ENCODE measurements at regions not wholly inside any gene's neighbourhood (a gene's known extent, or its start where the extent isn't known, plus 50 kb on each side); places are given as distances from the start of the nearest gene placed in this dataset.

DNA sequence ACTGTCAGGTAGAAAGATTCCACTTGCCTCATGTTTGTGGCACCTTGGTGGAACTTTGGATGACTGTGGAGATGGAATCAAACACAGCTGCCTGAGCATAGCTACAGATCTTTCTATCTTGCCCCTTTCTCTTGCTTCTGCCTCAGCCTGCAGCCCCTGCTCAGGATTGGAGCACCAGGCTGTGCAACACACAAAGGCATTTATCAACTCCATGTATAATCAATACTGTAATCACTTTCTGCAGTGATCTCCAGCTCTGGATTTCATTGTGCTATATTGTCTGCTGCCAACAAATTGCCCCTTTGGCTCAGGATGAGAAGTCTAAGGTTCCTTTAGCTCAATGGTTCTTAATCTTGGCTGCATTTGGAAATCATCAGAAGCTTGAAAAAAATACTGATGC, 86.3 kb upstream of the PRPS1 start:
- TF ChIP-seq CTCF (conservative IDR thresholded peaks at IDR 0.05; ENCODE audit: low read depth, low read length) = no peak
- DNase-seq (ENCODE audit: low read depth) = no peak

GRCh38 chrX:107542500-107542899, 85.8 kb upstream of the PRPS1 start:
- TF ChIP-seq CTCF (conservative IDR thresholded peaks at IDR 0.05; ENCODE audit: low read depth, low read length) = peak; percentile 34
- no peak overlapping the region for H3K4me3 ChIP-seq (ENCODE audit: low read depth, low read length)
- DNase-seq (ENCODE audit: low read depth) = no peak

More for the DNA sequence above, 86.3 kb upstream of the PRPS1 start:
- H3K4me3 ChIP-seq (ENCODE audit: low read depth, low read length) = no peak overlapping the region

DNA sequence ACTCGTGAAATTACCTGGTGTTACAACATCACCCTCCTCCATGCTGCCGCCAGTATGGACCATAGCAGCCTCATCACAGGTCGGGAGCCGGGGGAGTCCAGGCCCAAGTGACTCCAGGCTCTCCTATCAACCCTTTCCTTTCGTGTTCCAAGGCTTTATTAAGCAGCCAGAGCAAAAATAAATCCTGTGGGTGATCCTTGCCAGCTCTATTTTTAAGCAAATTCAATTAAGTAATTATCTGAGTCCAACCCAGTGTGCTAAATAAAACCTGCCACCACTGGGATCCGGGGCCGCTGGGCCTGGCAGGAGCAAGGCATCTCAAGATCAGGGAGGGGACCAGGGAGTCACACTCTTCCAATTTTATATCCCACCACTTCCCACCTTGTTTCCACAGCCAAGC, 80.7 kb upstream of the PRPS1 start:
- TF ChIP-seq CTCF (conservative IDR thresholded peaks at IDR 0.05; ENCODE audit: low read depth, low read length) = no peak
- no peak overlapping the region for H3K4me3 ChIP-seq (ENCODE audit: low read depth, low read length)
- no peak for DNase-seq (ENCODE audit: low read depth)

DNA sequence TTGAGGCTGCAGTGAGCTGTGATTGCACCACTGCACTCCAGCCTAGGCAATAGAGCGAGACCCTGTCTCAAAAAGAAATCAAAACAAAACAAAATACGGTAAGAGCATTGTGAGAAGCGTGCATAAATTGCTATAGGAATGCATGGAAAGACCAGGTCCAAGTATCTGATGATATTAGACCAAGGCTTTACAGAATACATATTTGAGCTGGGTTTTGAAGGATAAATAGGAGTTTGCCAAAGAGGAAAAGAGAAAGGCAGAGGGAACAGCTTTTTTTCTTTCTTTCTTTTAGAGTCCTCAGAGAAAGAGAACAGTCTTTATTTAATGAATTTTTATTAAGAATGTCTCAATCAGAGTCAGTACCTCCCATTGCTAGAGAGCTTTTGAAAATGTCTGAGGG, 79.5 kb upstream of the PRPS1 start:
- TF ChIP-seq CTCF (conservative IDR thresholded peaks at IDR 0.05; ENCODE audit: low read depth, low read length) = no peak
- H3K4me3 ChIP-seq (ENCODE audit: low read depth, low read length) = no peak overlapping the region
- DNase-seq (ENCODE audit: low read depth) = no peak

DNA sequence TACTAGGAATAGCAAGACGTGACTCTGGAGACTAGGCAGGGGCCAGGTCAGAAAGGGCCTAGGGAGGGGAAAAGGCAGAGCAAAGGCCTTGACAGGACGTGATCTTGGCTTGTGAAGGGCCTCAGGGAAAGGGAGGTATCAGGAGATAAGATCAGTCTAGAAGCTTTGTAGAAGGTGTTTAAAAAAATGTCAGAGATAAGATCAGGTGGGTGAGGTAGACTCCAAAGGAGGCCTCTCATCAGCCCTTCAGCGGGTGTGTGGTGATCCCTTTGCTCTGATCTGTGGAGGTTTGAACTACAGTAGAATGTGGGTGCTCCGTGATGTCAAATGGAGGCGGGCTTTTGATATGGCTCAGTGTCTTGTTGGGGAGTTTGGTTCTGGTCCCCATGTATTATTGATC, 78.8 kb upstream of the PRPS1 start:
- no peak for TF ChIP-seq CTCF (conservative IDR thresholded peaks at IDR 0.05; ENCODE audit: low read depth, low read length)
- DNase-seq (ENCODE audit: low read depth) = no peak
- H3K4me3 ChIP-seq (ENCODE audit: low read depth, low read length) = no peak overlapping the region

GRCh38 chrX:107551546-107551945, 76.8 kb upstream of the PRPS1 start:
- H3K4me3 ChIP-seq (ENCODE audit: low read depth, low read length) = no peak overlapping the region
- no peak for DNase-seq (ENCODE audit: low read depth)
- TF ChIP-seq CTCF (conservative IDR thresholded peaks at IDR 0.05; ENCODE audit: low read depth, low read length) = no peak

DNA sequence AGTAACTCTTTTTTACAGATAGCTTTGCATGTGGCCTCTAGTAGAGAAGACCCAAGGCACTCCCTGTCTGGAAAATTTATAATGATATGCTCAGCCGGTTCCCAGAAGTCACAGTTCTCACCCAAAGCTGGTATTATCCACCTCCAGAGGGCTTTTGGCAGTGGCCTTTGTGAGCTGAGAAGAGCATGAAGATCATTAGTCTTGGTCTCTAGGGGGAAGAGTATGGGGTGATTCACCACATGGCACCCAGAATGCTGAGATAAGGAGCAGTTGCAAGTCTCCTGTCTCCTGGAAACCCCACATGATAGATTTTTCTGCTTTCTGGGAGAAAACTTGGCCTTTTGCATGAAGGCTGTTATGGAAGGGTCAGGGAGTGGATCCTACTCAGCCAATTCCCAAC, 75.4 kb upstream of the PRPS1 start:
- no peak for TF ChIP-seq CTCF (conservative IDR thresholded peaks at IDR 0.05; ENCODE audit: low read depth, low read length)
- DNase-seq (ENCODE audit: low read depth) = no peak
- H3K4me3 ChIP-seq (ENCODE audit: low read depth, low read length) = no peak overlapping the region

Measured in epithelial cell of proximal tubule (primary cell).